GM12891 (cell line): ENCODE measurements at regions not wholly inside any gene's neighbourhood (a gene's known extent, or its start where the extent isn't known, plus 50 kb on each side); places are given as distances from the start of the nearest gene placed in this dataset.

Experiments used
- DNase-seq: peaks from one replicate; pipeline ENCODE4 v3.0.0; 2011; ENCODE audit warnings: low spot score; ENCODE audit not compliant: insufficient read length
- FAIRE-seq: peaks from 2 replicates; lab custom pipeline; 2011; peaks lifted over from hg19 to GRCh38; lab: Jason Lieb, UNC
- PAX5 ChIP-seq: IDR thresholded peaks from 2 replicates; pipeline ENCODE4 v1.6.1; 2011; ENCODE audit warnings: low read length, moderate library complexity, mild to moderate bottlenecking; ENCODE audit not compliant: insufficient read depth, severe bottlenecking
- POLR2A ChIP-seq: IDR thresholded peaks from 2 replicates; pipeline ENCODE4 v1.6.1; 2011; ENCODE audit warnings: low read depth, low read length, control low read depth
- POLR2AphosphoS5 ChIP-seq: IDR thresholded peaks from 2 replicates; pipeline ENCODE4 v1.6.1; 2011; ENCODE audit warnings: low read depth, low read length, control low read depth
- POU2F2 ChIP-seq: IDR thresholded peaks from 2 replicates; pipeline ENCODE4 v1.6.1; 2011; ENCODE audit warnings: low read depth, mild to moderate bottlenecking, control low read depth, low read length, moderate library complexity
- SPI1 ChIP-seq: IDR thresholded peaks from 2 replicates; pipeline ENCODE4 v1.6.1; 2011; ENCODE audit warnings: low read depth, low read length, control low read depth
- TAF1 ChIP-seq: IDR thresholded peaks from 2 replicates; pipeline ENCODE4 v1.6.1; 2011; ENCODE audit warnings: low read depth, low read length, control low read depth

DNA sequence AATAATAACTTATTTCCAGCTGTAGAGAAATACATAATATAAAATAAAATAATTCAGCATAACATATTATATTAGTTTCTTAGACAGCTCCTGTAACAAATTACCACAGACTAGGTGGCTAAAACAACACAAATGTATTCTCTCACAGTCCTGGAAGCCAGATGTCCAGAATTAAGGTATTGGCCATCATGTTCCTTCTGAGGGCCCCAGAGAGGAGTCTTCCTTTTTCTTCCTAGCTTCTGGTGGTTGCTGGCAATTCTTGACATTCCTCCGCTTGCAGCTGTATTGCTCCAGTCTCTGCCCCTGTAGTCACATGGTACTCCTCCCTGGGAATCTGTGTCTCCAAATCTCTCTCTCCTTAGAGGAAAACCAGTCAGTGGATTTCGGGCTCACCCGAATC lies 146.8 kb downstream of the RBM43 start:
- TF ChIP-seq POU2F2 = no peak
- no peak for TF ChIP-seq POLR2AphosphoS5
- TF ChIP-seq TAF1 = no peak
- no peak for TF ChIP-seq POLR2A
- TF ChIP-seq PAX5 = no peak
- TF ChIP-seq SPI1 = no peak
- FAIRE-seq = no peak
- DNase-seq = no peak

GRCh38 chr2:151113318-151113717 lies 148.3 kb downstream of the RBM43 start:
- no peak for DNase-seq
- TF ChIP-seq POLR2A (no peak), POU2F2 (no peak), POLR2AphosphoS5 (no peak), TAF1 (no peak), PAX5 (no peak), SPI1 (no peak)
- no peak for FAIRE-seq

- DNase-seq (no peak), FAIRE-seq (no peak)
- TF ChIP-seq TAF1 (no peak), SPI1 (no peak), PAX5 (no peak), POLR2A (no peak), POU2F2 (no peak), POLR2AphosphoS5 (no peak)
Observed at GRCh38 chr2:151111599-151112278, 149.9 kb downstream of the RBM43 start.

- no peak for TF ChIP-seq TAF1
- TF ChIP-seq PAX5 = no peak
- TF ChIP-seq POLR2A = no peak
- TF ChIP-seq POLR2AphosphoS5 = no peak
- TF ChIP-seq POU2F2 = no peak
- no peak for TF ChIP-seq SPI1
- DNase-seq (no peak), FAIRE-seq (no peak)
Observed at GRCh38 chr2:151106805-151107506, 154.7 kb downstream of the RBM43 start.

DNA sequence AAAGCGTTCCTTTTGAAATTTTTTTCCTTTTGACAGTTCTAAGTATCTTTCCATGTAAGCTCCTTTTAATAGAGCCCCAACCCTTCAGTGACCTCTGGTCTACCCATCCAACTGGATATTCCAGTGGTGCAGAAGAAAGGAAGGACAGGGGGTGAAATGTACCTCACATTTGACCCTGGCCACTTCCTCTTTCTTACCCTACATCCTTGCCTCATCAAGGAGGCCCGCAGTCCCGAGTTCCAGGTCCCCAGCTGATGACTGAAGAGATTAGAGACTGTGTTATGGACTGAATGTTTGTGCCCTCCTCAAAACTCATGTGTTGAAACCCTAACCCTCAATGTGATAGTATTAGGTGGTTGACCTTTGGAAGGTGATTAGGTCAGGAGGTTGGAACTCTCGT lies 158.1 kb downstream of the RBM43 start:
- peak; percentile 35 for TF ChIP-seq SPI1
- TF ChIP-seq PAX5 = no peak
- no peak for DNase-seq
- no peak for FAIRE-seq

DNA sequence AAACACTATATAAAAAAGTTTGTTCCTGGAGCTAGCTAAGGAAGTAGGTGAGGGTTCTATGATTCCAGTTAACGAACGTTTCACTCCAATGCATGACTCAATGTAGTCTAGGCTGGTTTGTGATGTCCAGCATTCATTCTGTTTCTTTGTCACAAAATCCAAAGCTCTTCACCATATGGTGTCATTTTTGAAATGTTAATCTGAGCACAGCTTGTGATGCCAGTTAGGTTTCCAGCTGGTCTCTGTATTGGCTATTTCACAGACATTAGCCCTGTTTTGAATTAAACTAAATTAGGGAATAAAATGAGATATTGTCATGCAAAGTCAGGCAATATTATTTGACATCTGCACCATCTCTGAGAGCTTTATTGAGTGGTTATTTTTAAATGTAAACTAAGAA lies 159.4 kb downstream of the RBM43 start:
- no peak for TF ChIP-seq POLR2A
- TF ChIP-seq POLR2AphosphoS5 = no peak
- TF ChIP-seq POU2F2 = no peak
- TF ChIP-seq PAX5 = no peak
- TF ChIP-seq SPI1 = no peak
- TF ChIP-seq TAF1 = no peak
- no peak for FAIRE-seq

DNA sequence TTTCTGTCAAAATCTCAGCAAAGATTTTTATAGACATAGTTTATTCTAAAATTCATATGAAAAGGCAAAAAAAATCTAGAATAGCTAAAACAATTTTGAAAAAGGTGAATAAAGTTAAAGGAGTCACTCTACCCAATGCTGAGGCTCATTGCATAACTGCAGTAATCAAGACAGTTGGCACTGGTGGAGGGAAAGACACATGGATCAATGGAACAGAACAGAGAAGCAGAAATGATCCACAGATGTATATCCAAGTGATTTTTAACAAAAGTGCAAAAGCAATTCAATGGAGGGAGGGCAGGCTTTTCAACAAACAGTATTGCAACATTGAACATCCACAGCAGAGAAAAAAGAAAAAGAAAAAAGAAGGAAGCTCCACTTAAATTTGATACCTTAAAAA lies 162.8 kb downstream of the RBM43 start:
- no peak for TF ChIP-seq POLR2AphosphoS5
- TF ChIP-seq POU2F2 = no peak
- TF ChIP-seq PAX5 = no peak
- TF ChIP-seq TAF1 = no peak
- no peak for TF ChIP-seq POLR2A
- TF ChIP-seq SPI1 = no peak
- DNase-seq = no peak
- no peak for FAIRE-seq

More for the DNA sequence above, 159.4 kb downstream of the RBM43 start:
- DNase-seq = no peak

DNA sequence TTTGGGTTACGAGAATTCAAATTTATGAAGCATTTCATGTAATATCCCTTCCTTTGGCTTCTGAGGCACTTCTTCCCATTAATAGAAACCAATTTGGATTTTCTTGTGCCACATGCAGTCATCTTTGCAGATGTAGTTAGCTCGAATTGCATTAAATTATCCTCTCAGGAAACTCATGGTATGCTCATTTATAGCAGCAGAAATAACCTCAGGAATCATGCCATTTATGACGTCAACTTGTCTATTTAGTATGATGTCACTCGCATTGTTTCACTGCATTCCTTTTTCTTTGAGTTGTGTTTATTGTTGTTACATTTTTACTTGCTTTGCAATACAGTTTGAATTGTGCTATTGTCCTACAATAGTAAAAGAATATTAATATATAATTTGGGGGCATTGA lies 163.8 kb downstream of the RBM43 start:
- no peak for FAIRE-seq
- TF ChIP-seq POLR2AphosphoS5 (no peak), SPI1 (no peak), TAF1 (no peak), POU2F2 (no peak), PAX5 (no peak), POLR2A (no peak)
- no peak for DNase-seq

DNA sequence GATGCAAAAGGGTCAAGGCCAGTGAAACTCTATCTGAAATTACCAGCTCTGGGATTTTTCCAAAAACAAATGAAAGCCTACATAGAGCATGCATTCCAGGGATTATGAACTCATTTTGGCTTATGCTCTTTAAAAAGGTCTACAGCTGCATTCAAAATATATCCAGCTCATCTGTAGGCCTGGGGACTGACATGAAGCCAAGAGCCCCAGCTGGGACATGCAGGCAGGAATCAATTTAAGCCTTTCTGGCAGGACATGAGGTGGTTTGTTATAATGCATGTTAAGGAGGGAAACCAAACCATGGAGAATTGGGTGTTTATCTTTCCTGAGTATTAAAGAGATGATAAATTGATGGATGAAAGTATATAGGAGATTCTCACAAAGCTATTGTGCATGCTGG lies 164.5 kb downstream of the RBM43 start:
- TF ChIP-seq POLR2A (no peak), POU2F2 (no peak), SPI1 (no peak), PAX5 (no peak), POLR2AphosphoS5 (no peak), TAF1 (no peak)
- DNase-seq = no peak
- FAIRE-seq = no peak
